Activated T-helper 1 cell treated with Interleukin-2 at 50 U/mL for 16 hours (primary cell): ENCODE measurements at regions not wholly inside any gene's neighbourhood (a gene's known extent, or its start where the extent isn't known, plus 50 kb on each side); places are given as distances from the start of the nearest gene placed in this dataset.
"Not testable (repeated sequence)": the region's sequence is repeated elsewhere in the genome, so short reads cannot be mapped to it uniquely, and the experiment has no call there.

Experiments
- DNase-seq: peaks from one replicate; pipeline ENCODE4 v3.0.0-alpha.2; 2020; ENCODE audit warnings: low read depth

- DNase-seq = no peak
Measured at GRCh38 chr12:88944397-88944796, 364.1 kb upstream of the KITLG start.

DNA sequence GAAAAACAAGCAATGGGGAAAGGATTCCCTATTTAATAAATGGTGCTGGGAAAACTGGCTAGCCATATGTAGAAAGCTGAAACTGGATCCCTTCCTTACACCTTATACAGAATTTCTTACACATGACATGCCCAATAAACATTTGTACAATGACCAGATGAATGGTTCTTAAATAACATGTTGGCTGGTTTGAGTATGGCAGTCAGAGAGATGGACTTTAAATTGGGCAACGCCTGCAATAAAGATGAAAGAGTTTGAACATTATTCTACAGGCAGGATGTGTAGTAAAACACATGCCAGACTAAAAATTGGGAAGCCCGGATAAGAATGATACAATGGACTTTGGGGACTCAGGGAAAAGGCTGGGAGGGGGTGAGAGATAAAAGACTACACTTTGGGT lies 360.6 kb upstream of the KITLG start:
- no peak for DNase-seq

- DNase-seq = no peak
Measured at GRCh38 chr12:88935856-88936255, 355.6 kb upstream of the KITLG start.

DNA sequence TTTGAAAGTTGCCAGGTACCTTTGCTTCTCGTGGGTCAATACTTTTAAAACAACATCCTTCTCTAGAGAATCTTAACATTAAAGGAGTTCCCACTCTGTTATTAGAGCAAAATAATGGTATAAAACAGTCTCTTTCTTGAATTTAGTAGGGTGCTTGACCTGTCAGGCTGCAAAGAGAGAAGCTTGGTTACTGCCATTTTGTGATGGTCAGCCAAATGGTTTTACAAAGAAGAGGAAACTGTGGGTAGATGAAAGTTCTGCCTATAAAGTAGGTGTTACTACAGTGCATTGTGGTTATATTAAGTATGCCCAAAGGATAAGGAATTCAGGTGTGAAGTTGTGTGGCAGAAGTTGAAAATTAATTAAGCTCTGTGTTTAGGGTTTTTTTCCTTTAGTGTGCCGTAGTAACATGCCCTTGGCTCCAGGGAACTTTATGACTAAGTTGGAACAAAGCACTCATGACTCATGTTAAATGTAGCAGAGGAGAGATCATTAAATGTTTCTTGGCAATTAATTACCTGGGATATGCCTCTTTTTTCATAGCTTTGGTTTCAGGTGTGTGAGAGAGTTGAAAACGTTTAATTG lies 354.0 kb upstream of the KITLG start:
- DNase-seq = no peak

GRCh38 chr12:88932457-88932856 lies 352.2 kb upstream of the KITLG start:
- no peak for DNase-seq

GRCh38 chr12:88931598-88931997 lies 351.3 kb upstream of the KITLG start:
- DNase-seq = no peak

- no peak for DNase-seq
Measured at GRCh38 chr12:88925454-88925853, 345.2 kb upstream of the KITLG start.

DNA sequence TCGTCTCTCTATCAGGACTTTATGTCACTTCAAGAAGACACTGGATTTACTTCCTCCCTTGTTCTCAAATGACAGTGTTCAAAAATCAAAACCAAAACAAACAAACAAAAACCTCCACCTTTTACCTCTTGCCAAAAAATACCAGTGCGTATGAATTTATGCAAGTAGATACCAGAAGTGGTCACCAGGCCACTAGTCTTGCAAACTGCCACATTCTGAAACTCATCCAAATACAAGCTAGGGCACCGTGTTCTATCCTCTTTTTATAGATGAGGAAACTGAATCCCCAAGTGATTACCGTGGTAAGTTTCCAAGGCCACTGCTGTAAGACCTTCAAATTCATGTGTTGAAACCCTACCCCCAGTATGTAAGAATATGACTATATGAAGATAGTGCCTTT lies 343.9 kb upstream of the KITLG start:
- no peak for DNase-seq

DNA sequence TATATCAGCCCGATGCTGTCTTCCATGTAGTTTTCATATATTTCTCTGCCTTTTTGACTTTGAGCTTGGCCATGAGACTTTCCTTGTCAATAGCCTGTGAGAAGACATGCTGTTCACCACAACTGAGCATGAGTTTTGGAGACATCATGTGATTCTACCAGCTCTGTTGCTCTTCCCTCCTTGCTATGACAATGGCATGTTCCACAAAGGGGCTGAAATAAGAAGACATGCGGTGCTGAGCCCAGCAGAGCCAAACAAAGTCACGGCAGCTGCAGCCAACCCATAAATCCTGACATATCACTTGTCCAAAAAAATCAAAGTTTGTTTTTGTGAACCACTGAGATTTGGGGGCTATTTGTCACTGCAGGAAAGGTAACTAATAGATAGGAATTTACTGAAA lies 343.4 kb upstream of the KITLG start:
- DNase-seq = no peak

GRCh38 chr12:88922816-88923215 lies 342.5 kb upstream of the KITLG start:
- no peak for DNase-seq

GRCh38 chr12:88921890-88922532 lies 341.7 kb upstream of the KITLG start:
- no peak for DNase-seq

- no peak for DNase-seq
Measured at GRCh38 chr12:88921434-88921833, 341.2 kb upstream of the KITLG start.

DNA sequence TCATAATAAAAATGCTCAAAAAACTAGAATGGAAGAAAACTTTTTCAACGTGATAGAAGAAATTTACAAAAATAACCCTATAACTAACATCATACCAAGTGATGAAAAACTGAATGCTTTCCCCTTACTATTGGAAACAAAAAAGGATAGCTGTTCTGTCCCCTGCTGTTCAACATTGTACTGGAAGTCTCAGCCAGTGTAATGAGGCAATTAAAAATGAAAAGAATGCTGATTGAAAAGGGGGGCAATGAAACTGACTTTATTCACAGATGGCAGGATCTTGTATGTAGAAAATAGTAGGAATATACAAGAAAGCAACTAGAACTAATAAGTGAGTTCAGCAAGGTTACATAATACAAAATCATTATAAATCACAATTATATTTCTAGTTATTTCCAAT lies 337.9 kb upstream of the KITLG start:
- no peak for DNase-seq

GRCh38 chr12:88914967-88915366 lies 334.7 kb upstream of the KITLG start:
- DNase-seq = no peak

- DNase-seq = no peak
Measured at GRCh38 chr12:88909510-88909909, 329.2 kb upstream of the KITLG start.

DNA sequence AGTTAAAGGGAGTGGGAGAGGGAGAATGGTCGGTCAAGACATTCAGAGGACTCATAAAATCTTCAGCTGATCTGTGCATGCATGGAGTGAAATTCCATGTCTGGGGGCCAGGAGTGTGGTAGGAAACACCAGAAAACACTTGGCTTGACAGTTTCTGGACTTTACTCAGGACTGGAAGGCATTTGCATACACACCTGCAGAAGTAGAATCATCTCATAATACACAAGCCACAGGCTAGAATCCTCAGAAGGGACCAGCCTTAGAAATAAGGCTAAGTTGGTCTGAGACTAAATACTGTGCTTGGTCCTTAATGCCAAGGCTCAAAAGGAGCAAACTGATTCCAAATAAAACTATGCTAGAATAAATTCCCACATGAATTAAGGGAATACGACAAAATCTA lies 328.1 kb upstream of the KITLG start:
- DNase-seq = no peak

DNA sequence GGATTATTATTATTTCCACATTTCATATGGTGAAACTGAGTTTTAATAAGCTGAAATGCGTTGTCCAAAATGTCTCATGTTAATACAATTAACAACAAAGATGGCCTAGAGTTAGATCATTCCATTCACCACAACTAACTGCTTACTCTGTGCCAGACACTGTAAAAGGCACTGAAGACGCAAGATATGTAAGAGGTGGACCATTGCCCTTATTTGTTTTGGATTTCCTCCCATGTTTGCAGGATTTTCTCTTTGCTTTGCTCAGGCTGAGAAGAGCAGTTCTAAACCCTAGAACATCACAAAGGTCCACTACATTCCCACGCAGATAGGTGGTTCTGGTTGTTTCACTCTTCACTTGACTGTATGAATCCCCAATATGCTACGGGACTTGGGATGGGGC lies 324.4 kb upstream of the KITLG start:
- no peak for DNase-seq

GRCh38 chr12:88903333-88903732 lies 323.1 kb upstream of the KITLG start:
- no peak for DNase-seq

DNA sequence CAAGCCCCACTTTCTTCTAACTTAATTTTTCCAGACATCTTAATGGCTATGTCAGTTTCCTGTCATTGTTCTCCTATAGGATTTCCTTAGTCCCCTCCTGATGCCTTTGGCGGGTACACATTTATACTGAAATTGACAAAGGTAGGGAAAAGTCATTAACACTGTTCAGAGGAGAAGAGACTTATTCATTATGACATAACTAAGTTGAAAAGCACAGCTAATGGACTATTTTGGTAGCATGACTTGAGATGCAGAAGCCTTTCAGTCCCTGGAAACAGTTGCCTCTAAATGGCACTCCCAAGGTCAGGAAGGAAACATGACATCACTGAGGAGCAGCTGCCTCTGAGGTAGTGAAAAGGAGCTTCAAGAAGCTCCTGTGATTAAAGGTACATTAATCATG lies 317.5 kb upstream of the KITLG start:
- DNase-seq = no peak

- no peak for DNase-seq
Measured at GRCh38 chr12:88896958-88897357, 316.7 kb upstream of the KITLG start.

- DNase-seq = no peak
Measured at GRCh38 chr12:88895634-88896033, 315.4 kb upstream of the KITLG start.

GRCh38 chr12:88893801-88894200 lies 313.5 kb upstream of the KITLG start:
- no peak for DNase-seq

DNA sequence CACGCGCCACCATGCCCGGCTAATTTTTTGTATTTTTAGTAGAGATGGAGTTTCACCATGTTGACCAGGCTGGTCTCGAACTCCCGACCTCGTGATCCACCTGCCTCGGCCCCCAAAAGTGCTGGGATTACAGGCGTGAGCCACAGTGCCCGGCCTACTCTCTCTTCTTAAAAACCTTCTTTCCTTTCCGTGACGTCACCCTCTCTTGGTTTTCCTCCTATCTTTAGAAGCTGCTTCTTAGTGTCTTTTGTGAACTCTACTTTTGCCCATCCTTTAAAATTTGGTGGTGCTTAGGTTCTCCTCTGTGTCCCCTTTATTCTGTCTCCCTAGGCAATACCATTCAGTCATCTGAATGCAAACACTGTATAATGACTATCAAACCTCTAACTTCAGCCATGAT lies 311.2 kb upstream of the KITLG start:
- DNase-seq = not testable (repeated sequence)

GRCh38 chr12:88889326-88890110 lies 309.2 kb upstream of the KITLG start:
- DNase-seq = no peak
